GM19328 (cell line): ENCODE measurements at regions not wholly inside any gene's neighbourhood (a gene's known extent, or its start where the extent isn't known, plus 50 kb on each side); places are given as distances from the start of the nearest gene placed in this dataset.
A peak's percentile ranks its signal among the peaks of the same experiment; 100 is the strongest.

Experiments used
- ATAC-seq: cut with Tn5 transposase; IDR thresholded peaks from one replicate; pipeline ENCODE4 v1.9.1; 2021; ENCODE audit warnings: mild to moderate bottlenecking, moderate library complexity; ENCODE audit not compliant: unreplicated experiment

GRCh38 chr2:18154259-18154658 is 275.8 kb downstream of the KCNS3 start:
- ATAC-seq = no peak

GRCh38 chr2:18153741-18154140 is 275.3 kb downstream of the KCNS3 start:
- ATAC-seq = no peak

- no peak for ATAC-seq
Measured at GRCh38 chr2:18151237-18151636, 272.8 kb downstream of the KCNS3 start.

GRCh38 chr2:18149660-18150246 is 271.3 kb downstream of the KCNS3 start:
- ATAC-seq = no peak

GRCh38 chr2:18136881-18137475 is 258.5 kb downstream of the KCNS3 start:
- no peak for ATAC-seq

GRCh38 chr2:18133310-18133709 is 254.8 kb downstream of the KCNS3 start:
- no peak for ATAC-seq

- no peak for ATAC-seq
Measured at GRCh38 chr2:18132697-18133096, 254.2 kb downstream of the KCNS3 start.

GRCh38 chr2:18131761-18132160 is 253.3 kb downstream of the KCNS3 start:
- ATAC-seq = no peak

GRCh38 chr2:18129348-18129747 is 250.9 kb downstream of the KCNS3 start:
- ATAC-seq = no peak

- ATAC-seq = no peak
Measured at GRCh38 chr2:18125303-18125702, 246.8 kb downstream of the KCNS3 start.

GRCh38 chr2:18124116-18124835 is 245.8 kb downstream of the KCNS3 start:
- no peak for ATAC-seq

GRCh38 chr2:18123577-18123976 is 245.1 kb downstream of the KCNS3 start:
- no peak for ATAC-seq

GRCh38 chr2:18123211-18123570 is 244.7 kb downstream of the KCNS3 start:
- no peak for ATAC-seq

GRCh38 chr2:18122544-18123210 is 244.2 kb downstream of the KCNS3 start:
- ATAC-seq = no peak

- no peak for ATAC-seq
Measured at GRCh38 chr2:18119883-18120282, 241.4 kb downstream of the KCNS3 start.

- no peak for ATAC-seq
Measured at GRCh38 chr2:18118703-18119102, 240.2 kb downstream of the KCNS3 start.

- peak; percentile 91 for ATAC-seq
Measured at GRCh38 chr2:18117592-18117991, 239.1 kb downstream of the KCNS3 start.

GRCh38 chr2:18110222-18110621 is 231.8 kb downstream of the KCNS3 start:
- no peak for ATAC-seq

- no peak for ATAC-seq
Measured at GRCh38 chr2:18106841-18107240, 228.4 kb downstream of the KCNS3 start.

GRCh38 chr2:18105929-18106328 is 227.5 kb downstream of the KCNS3 start:
- ATAC-seq = no peak

GRCh38 chr2:18104595-18105224 is 226.2 kb downstream of the KCNS3 start:
- ATAC-seq = no peak
